ENCODE measurements at regions not wholly inside any gene's neighbourhood (a gene's known extent, or its start where the extent isn't known, plus 50 kb on each side); places are given as distances from the start of the nearest gene placed in this dataset.
"Not testable (repeated sequence)": the region's sequence is repeated elsewhere in the genome, so short reads cannot be mapped to it uniquely, and the experiment has no call there.

DNA sequence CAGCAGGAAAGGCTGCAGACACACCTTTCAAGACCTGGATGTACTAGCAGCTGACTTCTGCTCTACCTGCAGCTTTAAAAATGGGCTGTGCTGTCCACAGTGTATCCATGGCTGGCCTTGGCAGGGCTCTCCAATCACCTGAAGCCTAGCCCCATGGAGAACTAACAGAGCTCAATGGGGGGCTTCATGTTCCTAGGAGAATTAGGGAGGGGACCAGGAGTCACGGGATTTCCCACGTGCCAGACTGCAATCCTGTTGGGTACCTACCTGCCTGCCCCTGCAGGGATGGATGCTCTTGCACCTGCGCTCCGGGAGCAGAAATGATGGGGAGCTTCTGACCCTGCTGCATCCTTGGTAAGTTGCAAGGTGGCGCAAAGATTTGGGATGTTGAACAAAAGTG is 462.1 kb downstream of the ICE1 start:
- Histone ChIP-seq H3K9me3 (ENCODE audit: control insufficient read depth in 2 of 2, low read length in 2 of 2) (no peaks in the 10 kb centered on the region), H3K36me3 (ENCODE audit: control insufficient read depth in 2 of 2, insufficient read depth in 2 of 2, low read length in 2 of 2) (no peaks in the 10 kb centered on the region), H3K9ac (ENCODE audit: low read length in 2 of 2) (no peak overlapping the region), H3K4me1 (ENCODE audit: control insufficient read depth, insufficient read depth, low read length) (no peaks in the 10 kb centered on the region), H3K4me3 (ENCODE audit: low read length in 2 of 2) (no peak overlapping the region), H3K27me3 (ENCODE audit: control insufficient read depth in 1 of 2, insufficient read depth in 2 of 2, low read length in 2 of 2) (peaks cover 4 to 9% of the 10 kb centered on the region in 2 donors), H3K27ac (ENCODE audit: low read length) (no peak overlapping the region)

DNA sequence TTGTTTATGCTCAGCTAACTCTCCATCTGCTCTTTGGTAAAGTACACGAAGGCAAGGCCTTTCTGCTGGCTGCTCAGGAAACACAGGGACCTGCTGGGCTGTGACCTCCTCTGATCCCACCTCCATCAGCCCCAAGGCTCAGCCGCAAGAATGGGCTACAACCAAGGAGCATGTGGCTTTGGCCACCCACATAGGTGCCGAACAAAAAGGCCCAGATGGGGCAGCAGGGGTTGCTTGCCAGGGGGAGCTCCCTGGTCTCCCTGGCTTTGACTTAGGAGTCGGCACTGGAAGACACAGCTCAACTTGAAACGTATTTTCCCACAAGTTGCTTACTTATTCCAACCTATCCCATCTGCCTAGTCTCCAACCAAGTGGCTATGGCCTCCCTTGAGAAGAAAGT is 461.1 kb downstream of the ICE1 start:
- Histone ChIP-seq H3K9me3 (ENCODE audit: control insufficient read depth in 2 of 2, low read length in 2 of 2) (no peaks in the 10 kb centered on the region), H3K4me1 (ENCODE audit: control insufficient read depth, insufficient read depth, low read length) (no peaks in the 10 kb centered on the region), H3K4me3 (ENCODE audit: low read length in 2 of 2) (no peak overlapping the region), H3K36me3 (ENCODE audit: control insufficient read depth in 2 of 2, insufficient read depth in 2 of 2, low read length in 2 of 2) (no peaks in the 10 kb centered on the region), H3K9ac (ENCODE audit: low read length in 2 of 2) (no peak overlapping the region), H3K27ac (ENCODE audit: low read length) (no peak overlapping the region), H3K27me3 (ENCODE audit: control insufficient read depth in 1 of 2, insufficient read depth in 2 of 2, low read length in 2 of 2) (peaks cover 4 to 9% of the 10 kb centered on the region in 2 donors)

DNA sequence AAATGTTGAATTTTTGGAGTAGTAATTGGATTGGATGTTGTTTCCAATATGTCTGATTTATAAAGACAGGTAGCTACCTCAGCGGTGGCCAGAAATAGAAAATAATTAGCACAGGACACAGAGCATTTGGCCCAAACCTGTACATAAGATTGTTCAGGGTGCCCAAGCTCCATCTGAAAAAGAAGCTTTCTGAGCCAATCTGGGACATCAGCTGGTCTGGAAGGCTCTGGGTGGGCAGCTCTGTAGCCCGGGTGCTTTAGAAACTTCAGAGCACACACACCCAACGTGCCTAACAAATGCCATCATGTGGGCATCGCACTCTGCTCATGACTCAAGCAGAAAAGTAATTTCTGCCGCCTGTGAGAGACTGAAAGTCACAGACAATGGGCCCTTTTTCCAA is 460.7 kb downstream of the ICE1 start:
- Histone ChIP-seq H3K27ac (ENCODE audit: low read length) (no peak overlapping the region), H3K27me3 (ENCODE audit: control insufficient read depth in 1 of 2, insufficient read depth in 2 of 2, low read length in 2 of 2) (peaks cover 4 to 9% of the 10 kb centered on the region in 2 donors), H3K4me3 (ENCODE audit: low read length in 2 of 2) (no peak overlapping the region), H3K9ac (ENCODE audit: low read length in 2 of 2) (no peak overlapping the region), H3K9me3 (ENCODE audit: control insufficient read depth in 2 of 2, low read length in 2 of 2) (no peaks in the 10 kb centered on the region), H3K4me1 (ENCODE audit: control insufficient read depth, insufficient read depth, low read length) (no peaks in the 10 kb centered on the region), H3K36me3 (ENCODE audit: control insufficient read depth in 2 of 2, insufficient read depth in 2 of 2, low read length in 2 of 2) (no peaks in the 10 kb centered on the region)

DNA sequence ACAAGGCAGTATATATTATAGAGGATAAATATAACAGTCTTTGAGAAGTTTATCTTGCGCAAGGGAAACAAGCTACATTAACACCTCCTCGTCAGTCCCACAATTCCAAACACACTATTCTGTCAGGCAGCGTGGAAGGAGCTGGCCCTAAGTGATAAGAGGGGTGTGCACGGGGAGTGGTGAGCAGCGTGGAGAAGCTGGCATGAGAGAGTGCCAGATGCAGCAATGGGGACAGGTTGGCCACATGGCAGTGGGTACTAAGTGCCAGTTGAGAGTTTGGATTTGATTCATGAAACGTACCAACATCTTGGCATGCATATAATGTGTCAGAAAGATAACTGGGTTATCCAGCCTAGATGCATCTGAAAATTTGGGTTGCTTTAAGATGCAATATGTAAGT is 460.2 kb downstream of the ICE1 start:
- peaks cover 4 to 9% of the 10 kb centered on the region in 2 donors for H3K27me3 ChIP-seq (ENCODE audit: control insufficient read depth in 1 of 2, insufficient read depth in 2 of 2, low read length in 2 of 2)

DNA sequence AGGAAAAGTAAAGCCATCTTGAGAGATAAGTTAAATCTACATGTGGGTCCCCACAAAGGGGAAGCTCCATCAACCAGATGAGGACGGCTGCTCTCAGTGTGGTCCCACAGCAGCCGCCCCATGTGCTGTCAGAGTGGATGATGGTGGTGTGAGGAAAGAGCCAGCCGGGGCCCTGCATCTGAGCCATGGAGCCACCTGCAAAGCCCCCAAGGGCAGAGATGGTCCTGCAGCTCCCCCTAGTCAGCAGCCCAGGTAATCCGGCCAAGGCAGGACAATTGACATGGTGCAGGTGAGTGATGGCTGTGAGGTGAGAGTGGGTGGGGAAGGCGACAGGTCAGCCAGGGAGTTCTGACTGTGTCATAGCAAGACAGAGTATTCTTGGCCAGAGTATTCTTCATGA is 458.8 kb downstream of the ICE1 start:
- Histone ChIP-seq H3K9me3 (ENCODE audit: control insufficient read depth in 2 of 2, low read length in 2 of 2) (no peaks in the 10 kb centered on the region), H3K4me1 (ENCODE audit: control insufficient read depth, insufficient read depth, low read length) (no peaks in the 10 kb centered on the region), H3K36me3 (ENCODE audit: control insufficient read depth in 2 of 2, insufficient read depth in 2 of 2, low read length in 2 of 2) (no peaks in the 10 kb centered on the region), H3K4me3 (ENCODE audit: low read length in 2 of 2) (no peak overlapping the region), H3K9ac (ENCODE audit: low read length in 2 of 2) (no peak overlapping the region), H3K27me3 (ENCODE audit: control insufficient read depth in 1 of 2, insufficient read depth in 2 of 2, low read length in 2 of 2) (peaks cover 1 to 2% of the 10 kb centered on the region in 2 donors), H3K27ac (ENCODE audit: low read length) (no peak overlapping the region)

More for the DNA sequence above, 460.2 kb downstream of the ICE1 start:
- Histone ChIP-seq H3K9me3 (ENCODE audit: control insufficient read depth in 2 of 2, low read length in 2 of 2) (no peaks in the 10 kb centered on the region), H3K4me3 (ENCODE audit: low read length in 2 of 2) (no peak overlapping the region), H3K4me1 (ENCODE audit: control insufficient read depth, insufficient read depth, low read length) (no peaks in the 10 kb centered on the region), H3K9ac (ENCODE audit: low read length in 2 of 2) (no peak overlapping the region), H3K27ac (ENCODE audit: low read length) (no peak overlapping the region), H3K36me3 (ENCODE audit: control insufficient read depth in 2 of 2, insufficient read depth in 2 of 2, low read length in 2 of 2) (no peaks in the 10 kb centered on the region)

DNA sequence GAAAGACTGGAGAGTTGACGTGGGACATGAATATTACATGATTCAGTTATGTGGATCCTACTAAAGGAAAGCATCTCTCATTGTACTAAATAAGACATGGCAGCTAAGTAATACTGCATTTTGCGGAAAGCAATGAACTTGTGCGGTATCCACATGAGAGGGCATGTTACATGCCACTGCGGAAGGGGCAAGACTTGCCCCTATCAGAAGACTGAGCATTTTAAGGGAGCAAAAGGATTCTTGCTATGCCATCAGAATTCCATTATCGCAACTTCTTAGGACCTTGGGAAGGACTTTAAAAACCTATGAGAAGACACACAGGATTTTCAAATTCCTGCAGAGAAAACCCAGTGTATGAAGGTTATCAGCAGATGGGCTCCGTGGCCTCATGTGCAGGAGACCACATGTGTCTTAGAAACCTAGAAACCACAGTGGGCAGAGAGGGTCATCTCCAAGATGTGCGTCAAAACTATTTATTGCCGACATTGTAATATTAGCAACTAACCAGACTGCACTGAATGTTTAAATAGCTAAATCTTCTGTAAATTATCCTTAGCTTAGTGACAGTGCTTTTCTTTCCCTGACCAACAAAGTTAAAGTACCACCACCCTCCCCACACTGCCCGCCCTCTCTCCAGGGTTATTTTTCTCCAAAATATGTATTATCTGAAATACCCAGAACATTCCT is 457.7 kb downstream of the ICE1 start:
- Histone ChIP-seq H3K27me3 (ENCODE audit: control insufficient read depth in 1 of 2, insufficient read depth in 2 of 2, low read length in 2 of 2) (peaks cover 0 to 2% of the 10 kb centered on the region in 2 donors), H3K36me3 (ENCODE audit: control insufficient read depth in 2 of 2, insufficient read depth in 2 of 2, low read length in 2 of 2) (no peaks in the 10 kb centered on the region), H3K4me3 (ENCODE audit: low read length in 2 of 2) (no peak overlapping the region), H3K9me3 (ENCODE audit: control insufficient read depth in 2 of 2, low read length in 2 of 2) (no peaks in the 10 kb centered on the region), H3K4me1 (ENCODE audit: control insufficient read depth, insufficient read depth, low read length) (no peaks in the 10 kb centered on the region), H3K9ac (ENCODE audit: low read length in 2 of 2) (no peak overlapping the region), H3K27ac (ENCODE audit: low read length) (no peak overlapping the region)

DNA sequence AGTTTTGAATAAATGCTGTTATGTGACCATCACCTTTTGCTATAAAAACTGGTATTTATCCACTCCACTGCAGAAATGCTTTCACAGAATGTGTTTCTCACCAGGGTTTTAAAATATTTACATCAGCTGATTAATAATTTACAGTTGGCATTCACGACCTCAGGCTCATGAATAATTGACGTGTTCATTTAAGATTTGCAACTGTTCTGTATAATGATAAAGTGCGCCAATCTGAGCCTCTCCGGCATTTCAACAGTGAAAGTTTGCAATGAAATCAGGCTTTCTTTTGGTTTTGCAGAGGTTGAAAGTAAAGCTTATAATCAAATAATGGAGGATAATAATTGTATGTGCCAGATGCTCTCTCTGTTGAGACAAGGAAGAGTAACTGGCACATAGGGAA is 434.9 kb downstream of the ICE1 start:
- no peak overlapping the region for H3K27ac ChIP-seq (ENCODE audit: low read length)
- no peaks in the 10 kb centered on the region for H3K9me3 ChIP-seq (ENCODE audit: control insufficient read depth in 2 of 2, low read length in 2 of 2)
- no peaks in the 10 kb centered on the region for H3K36me3 ChIP-seq (ENCODE audit: control insufficient read depth in 2 of 2, insufficient read depth in 2 of 2, low read length in 2 of 2)
- no peak overlapping the region for H3K9ac ChIP-seq (ENCODE audit: low read length in 2 of 2)
- no peaks in the 10 kb centered on the region for H3K27me3 ChIP-seq (ENCODE audit: control insufficient read depth in 1 of 2, insufficient read depth in 2 of 2, low read length in 2 of 2)
- no peaks in the 10 kb centered on the region for H3K4me1 ChIP-seq (ENCODE audit: control insufficient read depth, insufficient read depth, low read length)
- no peak overlapping the region for H3K4me3 ChIP-seq (ENCODE audit: low read length in 2 of 2)

DNA sequence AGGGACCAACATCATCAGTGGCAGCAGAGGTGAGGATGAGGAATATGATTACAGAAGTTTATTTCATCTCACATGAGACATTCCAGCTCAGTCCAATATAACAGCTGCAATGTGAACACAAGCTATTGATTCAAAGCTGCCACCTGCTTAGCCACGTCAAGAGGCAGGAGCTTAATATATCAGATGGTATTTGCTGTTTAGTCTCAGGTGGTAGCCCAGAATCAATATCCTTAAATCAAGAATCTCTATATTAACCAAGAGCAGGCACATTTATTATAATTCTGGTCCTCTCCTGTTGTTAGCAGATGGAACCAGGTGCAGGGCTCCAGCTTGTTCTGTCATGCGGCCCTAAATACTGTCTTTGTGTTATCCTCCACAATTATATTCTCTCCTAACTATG is 431.6 kb downstream of the ICE1 start:
- Histone ChIP-seq H3K9ac (ENCODE audit: low read length in 2 of 2) (no peak overlapping the region), H3K27ac (ENCODE audit: low read length) (no peak overlapping the region), H3K36me3 (ENCODE audit: control insufficient read depth in 2 of 2, insufficient read depth in 2 of 2, low read length in 2 of 2) (no peaks in the 10 kb centered on the region), H3K9me3 (ENCODE audit: control insufficient read depth in 2 of 2, low read length in 2 of 2) (no peaks in the 10 kb centered on the region), H3K4me1 (ENCODE audit: control insufficient read depth, insufficient read depth, low read length) (no peaks in the 10 kb centered on the region), H3K27me3 (ENCODE audit: control insufficient read depth in 1 of 2, insufficient read depth in 2 of 2, low read length in 2 of 2) (no peaks in the 10 kb centered on the region), H3K4me3 (ENCODE audit: low read length in 2 of 2) (no peak overlapping the region)

DNA sequence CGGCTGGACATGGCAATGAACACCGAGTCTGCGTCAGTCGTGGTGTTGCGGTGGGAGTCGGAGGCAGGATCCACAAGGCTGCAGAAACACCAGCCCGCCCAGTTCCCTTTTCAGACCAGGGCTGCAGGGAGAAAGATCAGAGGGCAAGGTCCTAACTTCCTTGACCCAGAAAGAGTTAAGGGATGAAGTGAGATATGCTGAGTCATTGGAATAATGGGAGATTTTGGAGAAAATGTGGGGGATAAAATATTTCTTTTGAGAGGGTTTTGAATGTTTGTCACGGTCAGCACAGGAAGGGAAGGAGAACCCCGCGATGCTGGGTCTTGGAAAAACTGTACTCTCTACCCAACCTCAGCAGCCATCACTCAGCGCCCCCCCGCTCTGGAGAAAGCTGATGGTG is 416.0 kb downstream of the ICE1 start:
- Histone ChIP-seq H3K4me3 (ENCODE audit: low read length in 2 of 2) (no peak overlapping the region), H3K27ac (ENCODE audit: low read length) (no peak overlapping the region), H3K36me3 (ENCODE audit: control insufficient read depth in 2 of 2, insufficient read depth in 2 of 2, low read length in 2 of 2) (no peaks in the 10 kb centered on the region), H3K27me3 (ENCODE audit: control insufficient read depth in 1 of 2, insufficient read depth in 2 of 2, low read length in 2 of 2) (no peaks in the 10 kb centered on the region), H3K4me1 (ENCODE audit: control insufficient read depth, insufficient read depth, low read length) (no peaks in the 10 kb centered on the region), H3K9ac (ENCODE audit: low read length in 2 of 2) (no peak overlapping the region), H3K9me3 (ENCODE audit: control insufficient read depth in 2 of 2, low read length in 2 of 2) (no peaks in the 10 kb centered on the region)

DNA sequence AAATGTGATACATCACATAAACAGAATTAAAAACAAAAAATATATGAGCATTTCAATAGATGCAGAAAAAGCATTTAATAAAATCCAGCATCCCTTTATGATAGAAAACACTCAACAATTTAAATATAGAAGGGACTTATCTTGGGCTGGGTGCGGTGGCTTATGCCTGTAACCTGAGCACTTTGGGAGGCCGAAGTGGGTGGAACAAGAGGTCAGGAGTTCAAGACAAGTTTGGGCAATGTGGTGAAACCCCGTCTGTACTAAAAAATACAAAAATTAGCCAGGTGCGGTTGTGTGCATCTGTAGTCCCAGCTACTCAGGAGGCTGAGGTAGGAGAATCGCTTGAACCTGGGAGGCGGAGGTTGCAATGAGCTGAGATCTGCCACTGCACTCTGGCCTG is 409.1 kb downstream of the ICE1 start:
- not testable (repeated sequence) for H3K27me3 ChIP-seq (ENCODE audit: control insufficient read depth in 1 of 2, insufficient read depth in 2 of 2, low read length in 2 of 2); H3K36me3 ChIP-seq (ENCODE audit: control insufficient read depth in 2 of 2, insufficient read depth in 2 of 2, low read length in 2 of 2); H3K4me1 ChIP-seq (ENCODE audit: control insufficient read depth, insufficient read depth, low read length); H3K27ac ChIP-seq (ENCODE audit: low read length); H3K9me3 ChIP-seq (ENCODE audit: control insufficient read depth in 2 of 2, low read length in 2 of 2); H3K9ac ChIP-seq (ENCODE audit: low read length in 2 of 2); H3K4me3 ChIP-seq (ENCODE audit: low read length in 2 of 2)

DNA sequence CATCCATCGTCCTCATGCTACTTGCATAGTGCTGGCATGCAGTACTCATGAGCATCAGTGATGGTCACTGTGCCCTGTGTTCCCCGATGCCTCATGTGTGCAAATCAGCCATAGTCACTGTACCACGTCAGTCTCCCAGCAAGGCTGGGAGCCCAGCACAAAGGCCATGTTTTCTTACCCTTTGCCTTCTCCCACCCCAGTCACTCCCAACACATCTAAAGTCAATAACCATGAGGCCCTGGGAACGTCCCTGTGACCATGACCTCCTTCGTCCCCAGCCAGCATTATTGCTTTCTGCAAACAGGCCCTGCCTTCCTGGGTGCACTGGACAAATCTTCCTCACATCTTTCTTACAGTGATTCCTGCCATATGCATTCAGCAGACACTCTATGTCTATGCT is 406.1 kb downstream of the ICE1 start:
- Histone ChIP-seq H3K9me3 (ENCODE audit: control insufficient read depth in 2 of 2, low read length in 2 of 2) (no peaks in the 10 kb centered on the region), H3K4me3 (ENCODE audit: low read length in 2 of 2) (no peak overlapping the region), H3K27me3 (ENCODE audit: control insufficient read depth in 1 of 2, insufficient read depth in 2 of 2, low read length in 2 of 2) (peaks cover 0 to under 1% of the 10 kb centered on the region in 2 donors), H3K4me1 (ENCODE audit: control insufficient read depth, insufficient read depth, low read length) (no peaks in the 10 kb centered on the region), H3K27ac (ENCODE audit: low read length) (no peak overlapping the region), H3K9ac (ENCODE audit: low read length in 2 of 2) (no peak overlapping the region), H3K36me3 (ENCODE audit: control insufficient read depth in 2 of 2, insufficient read depth in 2 of 2, low read length in 2 of 2) (no peaks in the 10 kb centered on the region)

Measured in stomach smooth muscle (tissue), 2 donors.